HG03045 (cell line): ENCODE measurements at regions not wholly inside any gene's neighbourhood (a gene's known extent, or its start where the extent isn't known, plus 50 kb on each side); places are given as distances from the start of the nearest gene placed in this dataset.
"Not testable (repeated sequence)": the region's sequence is repeated elsewhere in the genome, so short reads cannot be mapped to it uniquely, and the experiment has no call there.

Source experiments
- ATAC-seq: cut with Tn5 transposase; IDR thresholded peaks from one replicate; pipeline ENCODE4 v1.9.1; 2021; ENCODE audit warnings: mild to moderate bottlenecking, moderate library complexity; ENCODE audit not compliant: unreplicated experiment

GRCh38 chr18:41071826-41072225 is 883.2 kb upstream of the PIK3C3 start:
- ATAC-seq = no peak

- no peak for ATAC-seq
Observed at GRCh38 chr18:41069167-41069566, 885.9 kb upstream of the PIK3C3 start.

- ATAC-seq = no peak
Observed at GRCh38 chr18:41064916-41065315, 890.1 kb upstream of the PIK3C3 start.

GRCh38 chr18:41060967-41061366 is 894.1 kb upstream of the PIK3C3 start:
- ATAC-seq = no peak

- ATAC-seq = no peak
Observed at GRCh38 chr18:41059126-41059415, 896.0 kb upstream of the PIK3C3 start.

- ATAC-seq = no peak
Observed at GRCh38 chr18:41058351-41059125, 896.5 kb upstream of the PIK3C3 start.

GRCh38 chr18:41052625-41053024 is 902.4 kb upstream of the PIK3C3 start:
- ATAC-seq = no peak

- not testable (repeated sequence) for ATAC-seq
Observed at GRCh38 chr18:41046250-41046649, 908.8 kb upstream of the PIK3C3 start.

GRCh38 chr18:41043876-41044275 is 911.2 kb upstream of the PIK3C3 start:
- ATAC-seq = no peak

GRCh38 chr18:41042866-41043265 is 912.2 kb upstream of the PIK3C3 start:
- no peak for ATAC-seq

- ATAC-seq = no peak
Observed at GRCh38 chr18:41038071-41038470, 917.0 kb upstream of the PIK3C3 start.

GRCh38 chr18:41036346-41036745 is 918.7 kb upstream of the PIK3C3 start:
- no peak for ATAC-seq

GRCh38 chr18:41034413-41034812 is 920.6 kb upstream of the PIK3C3 start:
- ATAC-seq = no peak

- ATAC-seq = no peak
Observed at GRCh38 chr18:41025666-41026065, 929.4 kb upstream of the PIK3C3 start.

- no peak for ATAC-seq
Observed at GRCh38 chr18:41024792-41025191, 930.2 kb upstream of the PIK3C3 start.

GRCh38 chr18:41022484-41022883 is 932.5 kb upstream of the PIK3C3 start:
- ATAC-seq = no peak

- ATAC-seq = no peak
Observed at GRCh38 chr18:41021089-41021488, 933.9 kb upstream of the PIK3C3 start.

- ATAC-seq = no peak
Observed at GRCh38 chr18:41012194-41012593, 942.8 kb upstream of the PIK3C3 start.

- ATAC-seq = no peak
Observed at GRCh38 chr18:41009926-41010325, 945.1 kb upstream of the PIK3C3 start.

GRCh38 chr18:41004324-41004723 is 950.7 kb upstream of the PIK3C3 start:
- ATAC-seq = no peak

- no peak for ATAC-seq
Observed at GRCh38 chr18:40995529-40995928, 959.5 kb upstream of the PIK3C3 start.

- no peak for ATAC-seq
Observed at GRCh38 chr18:40993363-40993762, 961.7 kb upstream of the PIK3C3 start.

- ATAC-seq = no peak
Observed at GRCh38 chr18:40987581-40987980, 967.5 kb upstream of the PIK3C3 start.
